GM08714 (cell line): ENCODE measurements at regions not wholly inside any gene's neighbourhood (a gene's known extent, or its start where the extent isn't known, plus 50 kb on each side); places are given as distances from the start of the nearest gene placed in this dataset.

Source experiments
- H3K4me3 ChIP-seq: fragments of 200-500 bp; sonication (Bioruptor generic); 2 replicates; pipeline ENCODE4 v1.5.1; 2014; ENCODE audit warnings: mild to moderate bottlenecking, low read length, inconsistent platforms
- ZNF274 ChIP-seq: IDR thresholded peaks from 2 replicates; pipeline ENCODE4 v1.6.1; 2012; ENCODE audit warnings: mild to moderate bottlenecking, low read depth, low read length

DNA sequence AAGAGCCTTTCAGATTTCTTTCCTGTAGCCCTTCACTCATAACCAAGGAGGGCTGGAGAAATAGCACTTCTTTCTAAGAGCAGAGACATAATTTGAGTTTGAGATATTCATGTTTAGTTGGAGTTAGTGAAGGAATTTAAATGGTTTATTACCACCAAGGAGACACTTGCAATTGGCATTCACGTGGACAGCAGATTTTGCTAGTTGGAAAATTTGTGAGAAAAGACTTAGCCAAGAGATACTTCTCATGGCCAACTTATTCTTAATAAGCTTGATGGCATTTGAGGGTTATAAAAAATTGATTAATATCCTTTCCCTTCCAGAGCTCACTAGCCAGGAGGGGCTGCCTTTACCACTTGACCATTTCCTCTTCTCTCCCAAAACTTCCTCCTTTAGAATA, 518.7 kb downstream of the TNS1 start:
- no peak for TF ChIP-seq ZNF274
- H3K4me3 ChIP-seq: no peak overlapping the region

DNA sequence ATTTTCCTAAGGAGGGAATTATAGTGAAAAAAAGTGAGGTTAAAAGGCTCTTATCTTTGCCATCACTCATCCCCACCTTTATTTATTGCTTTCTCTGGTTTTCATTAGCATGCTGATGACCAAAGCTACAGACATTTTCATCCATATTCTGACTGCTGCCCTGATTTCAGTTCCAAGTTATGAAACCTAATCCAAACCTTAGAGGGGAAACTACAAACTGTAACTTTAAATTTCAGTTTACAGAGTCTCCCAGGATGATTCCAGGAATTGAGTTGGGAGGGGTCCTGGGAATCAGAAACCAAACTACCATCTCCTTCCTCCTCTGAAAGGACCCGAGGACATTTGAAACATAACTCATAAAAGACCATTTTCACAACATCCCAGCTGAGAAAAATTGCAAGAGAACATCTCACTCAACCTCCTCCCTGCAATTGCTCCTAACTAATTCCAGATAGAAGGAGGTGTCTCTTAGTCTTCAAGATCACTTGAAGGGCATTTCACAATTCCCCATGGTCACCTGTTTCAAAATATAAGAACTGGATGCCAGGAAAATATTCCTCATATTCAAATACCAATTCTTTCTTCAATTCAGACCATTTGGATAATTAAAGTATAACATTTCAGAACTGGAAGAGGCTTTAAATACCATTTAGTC, 520.6 kb downstream of the TNS1 start:
- TF ChIP-seq ZNF274: no peak
- no peak overlapping the region for H3K4me3 ChIP-seq

DNA sequence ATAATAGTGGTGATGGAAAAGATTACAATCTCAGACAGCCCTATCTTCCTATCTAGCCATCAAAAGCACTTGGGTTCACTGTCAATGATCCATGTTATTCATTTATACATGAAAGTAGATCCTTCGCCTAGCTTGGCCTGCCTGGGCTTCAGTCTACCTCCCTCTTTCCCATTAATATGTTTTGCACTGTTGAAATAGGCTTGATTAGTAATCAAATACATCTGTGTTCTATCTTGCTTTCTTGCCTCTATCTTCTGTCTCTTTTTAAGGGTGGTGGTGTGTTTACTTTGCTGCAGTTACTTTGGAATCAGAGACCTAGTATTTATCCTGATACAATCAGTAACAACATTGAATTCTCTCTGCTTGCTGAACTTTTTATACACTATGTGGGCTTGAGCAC, 521.2 kb downstream of the TNS1 start:
- TF ChIP-seq ZNF274: no peak
- H3K4me3 ChIP-seq: no peak overlapping the region

GRCh38 chr2:217479566-217479965, 523.2 kb downstream of the TNS1 start:
- TF ChIP-seq ZNF274: no peak
- no peak overlapping the region for H3K4me3 ChIP-seq

DNA sequence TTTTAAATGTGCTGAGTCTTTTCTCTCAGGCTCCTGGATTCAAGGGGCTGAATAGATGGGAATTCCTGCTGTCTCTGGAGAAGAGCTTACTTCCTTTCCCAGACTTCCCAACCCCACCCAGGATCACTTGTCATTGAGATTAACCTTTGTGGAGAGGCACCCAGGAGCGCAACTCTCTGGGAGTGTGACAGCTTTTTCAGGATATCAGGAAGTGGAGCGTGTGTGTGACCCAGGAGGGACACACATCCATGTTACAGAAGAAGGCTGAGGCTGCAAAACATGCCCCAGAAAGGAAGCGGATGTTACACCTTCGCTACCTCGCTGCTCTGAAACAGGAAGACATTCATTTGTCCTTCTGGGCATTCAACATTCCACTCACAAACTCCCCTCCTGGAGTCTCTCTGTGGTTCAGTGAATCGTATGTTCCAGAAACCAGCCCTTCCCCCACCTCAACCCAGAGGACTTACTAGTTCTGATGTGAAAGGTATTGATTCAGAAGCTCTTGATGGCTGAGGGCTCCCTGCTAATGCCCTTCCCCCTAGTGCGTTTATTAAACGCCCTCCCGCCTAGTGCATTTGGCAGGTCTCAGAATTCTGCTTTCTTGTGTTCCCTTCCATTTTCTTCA, 523.9 kb downstream of the TNS1 start:
- TF ChIP-seq ZNF274: no peak
- no peak overlapping the region for H3K4me3 ChIP-seq

DNA sequence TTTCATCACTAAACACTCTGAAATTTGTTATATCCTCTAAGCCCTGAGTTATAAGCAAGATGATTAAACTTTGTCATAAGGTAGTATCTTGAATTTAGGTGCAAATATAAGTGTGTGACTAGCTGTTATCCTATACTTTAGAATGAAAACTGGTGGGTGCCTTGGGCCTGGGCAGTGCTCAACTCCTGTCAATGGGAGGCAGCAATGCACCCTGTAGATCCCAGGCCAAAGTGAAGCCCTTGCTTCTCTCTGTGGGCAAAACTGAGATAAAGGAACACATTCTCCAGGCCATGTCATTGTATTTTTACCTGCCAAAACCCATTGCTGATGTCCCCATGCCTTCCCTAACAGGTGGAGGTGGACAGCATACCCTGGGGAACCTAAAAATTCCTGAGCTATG, 525.2 kb downstream of the TNS1 start:
- H3K4me3 ChIP-seq: no peak overlapping the region
- no peak for TF ChIP-seq ZNF274

GRCh38 chr2:217475791-217476190, 527.0 kb downstream of the TNS1 start:
- TF ChIP-seq ZNF274: no peak
- no peak overlapping the region for H3K4me3 ChIP-seq

DNA sequence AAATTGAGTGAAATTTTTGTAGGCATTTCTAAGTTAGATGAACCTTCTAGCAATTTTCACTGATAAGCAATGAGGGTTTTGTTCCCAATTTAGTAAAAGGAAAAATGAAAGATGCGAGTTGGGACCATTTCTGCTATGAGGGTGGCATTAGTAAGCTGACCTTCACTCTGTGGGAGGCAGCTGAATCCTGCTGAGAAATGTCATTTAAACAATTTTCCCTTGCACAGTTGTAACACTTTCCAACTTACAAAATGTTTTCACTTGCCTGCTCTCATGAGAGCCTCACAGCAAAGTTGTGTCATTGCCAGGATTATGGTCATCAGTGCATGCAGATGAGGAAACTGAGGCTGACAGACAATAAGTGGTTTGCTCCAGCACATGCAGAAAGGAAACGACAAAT, 527.7 kb downstream of the TNS1 start:
- TF ChIP-seq ZNF274: no peak
- no peak overlapping the region for H3K4me3 ChIP-seq

- TF ChIP-seq ZNF274: no peak
- H3K4me3 ChIP-seq: no peak overlapping the region
Observed at GRCh38 chr2:217471319-217471718, 531.5 kb downstream of the TNS1 start.

DNA sequence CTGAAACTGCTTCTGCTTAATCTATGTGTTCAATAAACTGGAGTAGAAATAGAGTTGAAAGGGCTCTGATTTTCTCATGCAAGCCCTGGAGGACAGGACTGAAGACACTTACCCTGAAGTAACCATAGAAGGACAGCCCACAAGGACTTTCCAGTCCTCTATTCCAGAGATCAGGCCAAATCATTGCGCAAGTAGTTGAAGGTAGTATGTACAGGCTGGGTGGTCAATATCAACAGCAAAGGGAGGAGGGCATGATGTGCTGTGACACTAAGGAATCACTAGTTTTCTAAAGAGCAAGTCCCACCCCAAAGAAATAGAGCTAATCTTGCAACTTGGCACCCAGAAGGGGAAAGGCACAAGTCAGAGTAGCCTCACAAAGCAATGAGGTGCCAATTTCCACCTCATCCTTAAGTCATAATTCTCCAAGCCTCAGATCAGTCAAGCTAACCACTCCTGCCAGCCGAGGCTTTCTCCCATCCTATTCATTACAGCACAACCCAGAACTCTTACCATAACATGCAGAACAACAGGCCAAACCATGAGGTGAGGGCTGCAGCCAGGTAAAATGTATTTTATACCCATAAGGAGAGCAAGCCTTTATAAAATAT, 533.5 kb downstream of the TNS1 start:
- no peak for TF ChIP-seq ZNF274
- H3K4me3 ChIP-seq: no peak overlapping the region

DNA sequence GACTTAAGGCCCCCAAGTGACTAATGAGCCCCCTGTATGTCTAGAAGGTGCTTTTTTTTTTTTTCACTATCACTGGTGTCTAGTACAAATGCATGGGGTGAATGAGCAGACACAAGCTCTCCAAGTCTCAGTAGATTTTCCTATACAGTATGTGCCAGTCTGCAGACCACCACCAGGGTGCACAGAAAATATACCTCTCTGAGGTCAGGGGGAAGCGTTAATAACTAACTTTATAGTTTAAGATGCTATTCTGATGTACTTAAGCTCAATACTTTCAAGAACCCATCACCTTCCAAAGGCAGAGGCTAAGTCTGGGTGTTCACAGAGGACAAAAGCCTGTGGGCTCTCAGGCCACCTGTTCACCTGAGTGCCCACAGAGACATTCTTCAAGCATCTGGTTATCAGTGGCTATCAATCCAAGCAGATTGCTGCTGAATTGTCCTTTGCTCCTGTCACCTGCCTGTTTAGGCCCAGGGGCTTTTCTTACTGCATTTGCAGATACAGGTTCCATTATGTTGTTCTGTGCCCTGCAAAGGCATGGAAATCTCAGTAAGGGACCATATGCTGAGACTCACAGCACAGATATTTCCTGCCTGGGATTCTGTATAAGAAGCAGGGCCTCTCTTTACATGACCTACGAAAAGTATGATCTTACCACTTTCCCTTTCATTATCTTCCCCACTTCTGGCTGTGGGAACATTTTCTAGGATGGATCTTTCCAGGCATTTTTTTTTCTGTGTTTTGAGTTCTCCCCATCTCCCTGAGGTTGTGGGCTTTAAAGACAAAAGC, 534.6 kb downstream of the TNS1 start:
- no peak for TF ChIP-seq ZNF274
- no peak overlapping the region for H3K4me3 ChIP-seq

DNA sequence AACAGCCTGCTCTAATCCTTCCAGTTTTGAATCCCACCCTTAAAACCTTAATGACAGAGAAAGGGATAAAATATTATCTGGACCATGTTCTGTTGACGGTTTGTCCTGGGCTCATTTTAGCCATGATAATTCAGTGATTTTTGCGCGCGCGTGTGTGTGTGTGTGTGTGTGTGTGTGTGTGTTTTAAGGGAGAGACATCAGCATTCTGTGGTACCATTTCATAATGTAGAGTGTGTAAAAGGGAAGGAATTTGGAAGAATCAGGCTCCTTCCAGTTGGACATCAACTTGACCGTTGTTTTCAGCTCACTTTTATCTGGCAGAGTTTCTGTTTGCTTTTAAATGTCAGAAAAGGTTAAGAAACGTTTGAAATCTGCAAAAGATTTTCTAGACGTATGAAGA, 535.5 kb downstream of the TNS1 start:
- no peak overlapping the region for H3K4me3 ChIP-seq
- TF ChIP-seq ZNF274: no peak

GRCh38 chr2:217466805-217467204, 536.0 kb downstream of the TNS1 start:
- H3K4me3 ChIP-seq: no peak overlapping the region
- TF ChIP-seq ZNF274: no peak

GRCh38 chr2:217466104-217466503, 536.7 kb downstream of the TNS1 start:
- no peak for TF ChIP-seq ZNF274
- H3K4me3 ChIP-seq: no peak overlapping the region

GRCh38 chr2:217465100-217465499, 537.7 kb downstream of the TNS1 start:
- no peak for TF ChIP-seq ZNF274
- no peak overlapping the region for H3K4me3 ChIP-seq
